Inflammatory macrophage (primary cell): ENCODE measurements at regions not wholly inside any gene's neighbourhood (a gene's known extent, or its start where the extent isn't known, plus 50 kb on each side); places are given as distances from the start of the nearest gene placed in this dataset.

Experiments
- DNase-seq, 2 donors: peaks; one replicate each; pipeline ENCODE4 v3.0.0-alpha.2; 2020 to 2022

DNA sequence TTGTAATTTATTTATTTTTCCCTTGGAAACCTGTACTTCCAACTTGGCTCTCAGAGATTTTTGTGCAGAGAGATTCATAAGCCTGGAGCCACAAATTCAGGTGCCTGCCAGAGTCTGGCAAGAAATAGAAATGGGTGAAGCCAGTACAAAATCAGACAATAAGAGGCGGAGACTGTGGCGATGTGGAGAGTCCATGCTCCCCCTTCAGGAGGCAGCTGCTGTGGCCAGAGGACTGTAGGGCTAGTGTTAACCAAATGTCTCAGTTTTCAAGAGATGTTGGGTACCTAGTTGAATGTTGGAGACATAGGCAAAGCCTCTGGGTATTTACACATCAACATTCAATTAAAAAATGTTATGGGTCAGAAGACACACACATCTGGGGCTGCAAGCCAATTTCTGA, 208.6 kb downstream of the PSAT1 start:
- no peak for DNase-seq

DNA sequence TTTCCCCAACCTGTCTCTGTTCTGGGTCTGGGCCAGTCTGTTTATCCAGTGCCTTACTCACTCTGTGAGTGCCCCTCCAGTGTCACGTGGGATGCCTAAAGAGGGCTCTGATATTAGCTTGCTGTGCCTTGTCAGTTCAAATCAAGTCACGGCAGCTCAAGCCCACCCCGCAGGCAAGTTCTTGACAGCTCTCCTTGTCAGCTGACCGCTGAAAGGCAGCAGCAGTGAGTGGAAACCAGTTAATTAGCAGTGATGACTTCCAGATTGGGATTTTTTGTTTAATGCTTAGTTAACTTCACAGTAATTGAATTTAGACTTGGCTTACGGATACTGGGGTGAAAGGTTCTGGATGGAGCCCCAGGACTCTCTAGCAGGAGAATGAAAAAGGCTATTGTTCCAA, 210.1 kb downstream of the PSAT1 start:
- no peak for DNase-seq

DNA sequence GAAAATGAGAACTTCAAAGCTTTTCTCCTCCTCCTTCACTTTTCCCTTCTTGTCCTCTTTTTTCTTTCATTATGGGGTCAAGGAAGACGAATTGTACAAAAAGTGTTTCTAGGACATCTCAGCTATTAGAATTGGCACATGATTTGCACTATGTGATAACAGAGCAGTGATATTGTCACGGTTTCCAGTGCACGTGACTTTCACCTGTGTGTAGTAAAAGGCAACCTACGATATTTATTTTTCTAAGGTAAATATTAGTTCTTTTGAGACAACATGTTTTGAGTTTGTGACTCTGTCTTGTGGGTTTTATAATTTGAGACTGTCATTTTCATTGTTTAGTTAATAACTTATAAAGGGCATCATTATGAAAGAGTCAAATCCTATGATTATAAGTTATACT, 213.1 kb downstream of the PSAT1 start:
- DNase-seq = no peak

DNA sequence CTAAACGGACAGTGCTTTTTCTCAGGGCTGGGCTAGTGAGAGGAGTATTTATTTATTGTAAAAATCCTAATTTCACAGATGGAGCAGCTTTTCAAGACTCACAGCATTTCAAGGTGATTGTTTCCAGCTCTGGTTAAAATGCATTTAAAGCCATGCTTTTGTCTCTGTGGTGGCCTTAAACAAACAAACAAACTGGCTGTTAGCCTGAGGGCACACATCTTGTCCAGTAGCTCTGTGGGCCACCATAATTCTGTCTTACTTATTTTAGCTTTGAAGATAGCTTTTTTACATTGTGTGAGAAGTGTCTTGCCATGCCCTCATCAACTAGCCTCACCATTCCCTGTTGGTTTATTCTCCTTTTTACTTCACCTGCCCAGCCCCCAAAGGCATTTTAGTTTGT, 218.2 kb downstream of the PSAT1 start:
- DNase-seq = no peak

DNA sequence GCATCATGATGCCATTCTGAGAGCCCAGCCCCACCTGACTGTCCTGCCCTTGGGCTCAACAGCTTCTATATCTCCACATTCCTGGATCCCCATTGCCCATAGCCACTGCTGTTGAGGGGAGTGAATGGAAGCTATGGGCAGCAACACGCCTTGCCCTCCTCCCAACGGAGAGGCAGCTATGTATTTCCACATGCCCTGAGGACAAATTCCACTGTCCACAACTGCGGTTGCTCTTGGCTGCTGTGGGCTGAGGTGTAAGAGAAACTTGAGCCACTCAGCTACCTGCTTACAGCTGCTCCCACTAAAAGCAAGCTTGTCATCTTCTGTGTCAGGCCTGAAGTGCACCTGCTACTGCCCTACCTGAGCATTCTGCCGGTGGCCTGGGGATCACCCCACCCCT, 222.9 kb downstream of the PSAT1 start:
- DNase-seq = no peak

DNA sequence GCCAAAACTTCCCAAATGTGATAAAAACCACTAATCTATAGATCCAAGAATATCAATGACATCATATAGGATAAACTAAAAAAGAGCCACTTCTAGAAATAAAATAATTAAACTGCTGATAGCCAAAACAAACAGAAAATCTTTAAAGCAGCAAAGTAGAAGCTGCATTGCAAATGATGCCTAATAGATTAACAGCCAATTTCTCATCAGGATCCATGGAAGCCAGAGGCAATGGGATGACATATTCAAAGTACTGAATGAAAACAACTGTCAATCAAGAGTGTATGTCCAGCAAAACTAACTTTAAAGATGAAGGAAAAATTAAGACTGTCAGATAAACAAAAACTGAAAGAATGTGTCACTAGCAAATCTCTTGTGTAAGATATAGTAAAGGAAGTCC, 224.8 kb downstream of the PSAT1 start:
- DNase-seq = no peak

DNA sequence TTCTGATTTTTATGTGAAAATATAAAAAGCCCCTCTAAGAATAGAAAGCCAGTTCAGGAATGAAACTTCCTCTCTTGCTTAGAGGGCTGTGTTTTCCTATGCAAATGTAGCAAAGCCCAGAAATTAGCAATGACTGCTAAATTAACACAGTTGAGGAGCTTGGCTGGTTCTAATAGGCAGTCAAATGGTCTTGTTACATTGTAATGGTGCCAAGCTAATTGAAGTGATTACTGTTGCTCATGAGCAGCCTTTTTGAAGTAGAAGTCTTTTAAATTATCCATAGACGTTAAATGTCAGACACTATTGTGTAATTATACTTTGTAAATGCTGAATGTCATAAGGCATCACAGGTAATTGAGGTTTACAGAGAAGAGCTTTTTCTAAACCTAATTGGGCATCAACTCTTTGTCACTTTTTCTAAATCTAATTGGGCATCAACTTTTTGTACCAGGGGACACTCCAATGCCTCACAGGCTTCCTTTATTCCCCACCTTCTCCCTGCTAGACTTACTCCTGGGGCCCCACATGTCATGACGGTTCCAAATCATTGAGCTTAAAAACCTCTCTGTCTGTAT, 229.1 kb downstream of the PSAT1 start:
- no peak for DNase-seq

DNA sequence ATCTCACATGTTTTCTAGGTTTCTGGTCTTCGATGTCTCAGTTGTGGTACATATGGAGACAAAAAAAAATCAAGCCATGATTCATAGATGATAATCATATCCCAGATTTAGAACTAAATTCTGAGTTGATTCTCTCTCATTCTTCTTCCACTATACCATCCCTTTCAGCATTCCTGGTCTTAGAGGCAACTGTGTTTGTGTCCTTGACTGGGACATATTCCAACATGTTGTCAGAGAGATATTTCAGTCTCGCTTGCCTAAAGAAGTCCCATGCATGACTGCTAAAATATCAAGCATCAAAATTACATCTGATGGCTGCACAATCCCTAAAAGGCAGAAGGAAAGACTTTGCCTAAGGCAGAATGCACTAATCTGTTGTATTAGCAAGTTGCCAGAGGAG, 236.6 kb downstream of the PSAT1 start:
- no peak for DNase-seq

DNA sequence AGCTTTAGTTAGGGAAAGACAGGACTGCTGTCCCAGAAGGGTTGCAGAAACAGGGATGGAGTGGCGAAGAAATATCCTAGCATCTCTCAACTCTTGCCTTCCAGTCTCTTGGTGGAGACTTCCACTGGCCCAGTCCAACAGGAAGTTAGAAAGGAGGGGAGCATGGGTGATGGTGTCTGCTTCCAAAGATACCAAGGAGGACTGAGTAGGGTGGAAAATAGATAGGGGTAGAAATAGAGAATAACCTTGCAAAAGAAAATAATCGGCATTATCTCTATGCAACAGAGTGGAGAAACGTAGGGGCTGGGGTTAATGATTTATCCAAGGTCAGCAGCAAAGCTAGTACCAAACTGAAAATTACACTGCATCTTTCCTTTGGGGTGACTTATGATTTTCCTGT, 242.3 kb downstream of the PSAT1 start:
- no peak for DNase-seq

DNA sequence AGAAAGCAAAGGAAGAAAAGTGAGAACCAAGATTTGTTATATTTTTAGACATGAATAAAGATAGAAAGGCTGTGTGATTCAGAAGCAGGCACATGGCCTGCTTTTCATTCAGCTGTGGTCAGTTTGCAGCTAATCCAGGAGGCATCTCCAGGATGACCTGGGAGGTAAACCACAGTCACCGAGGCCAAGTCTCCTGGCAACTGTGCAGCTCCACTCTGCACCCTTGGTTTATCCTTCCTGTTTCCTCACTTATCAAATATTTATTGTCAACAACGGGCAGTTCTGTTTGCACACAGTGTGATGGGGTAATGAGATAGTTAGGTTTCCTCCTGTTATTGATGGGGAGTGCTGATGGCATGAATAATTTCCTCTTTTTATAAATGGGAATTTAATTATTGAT, 243.0 kb downstream of the PSAT1 start:
- no peak for DNase-seq

DNA sequence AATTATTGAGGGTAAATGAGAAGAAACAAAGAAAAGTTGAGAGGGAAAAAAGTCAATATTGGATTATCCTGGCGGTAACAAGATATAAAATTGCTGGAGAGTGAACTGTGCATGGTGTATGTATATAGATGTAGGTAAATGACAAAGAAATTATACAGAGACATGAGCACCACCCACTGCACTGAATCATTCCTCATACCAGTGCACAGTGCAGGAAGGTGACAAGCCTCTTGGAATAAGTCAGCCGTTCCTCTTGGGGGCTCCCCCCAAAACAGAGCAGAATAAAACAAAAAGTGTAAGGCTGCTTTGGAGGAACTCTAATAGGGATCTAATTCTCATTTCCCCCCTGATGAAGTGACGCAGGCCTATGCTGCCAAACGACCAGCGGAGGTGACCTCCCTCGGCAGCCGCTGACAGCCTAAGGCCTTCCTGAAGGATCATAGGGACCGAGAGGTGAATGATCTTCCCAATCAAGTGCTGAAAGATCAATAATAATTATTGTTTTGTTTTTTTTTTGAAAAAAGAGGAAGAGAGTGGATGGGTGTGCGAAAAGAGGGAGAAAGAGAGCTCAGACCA, 245.0 kb downstream of the PSAT1 start:
- no peak for DNase-seq

DNA sequence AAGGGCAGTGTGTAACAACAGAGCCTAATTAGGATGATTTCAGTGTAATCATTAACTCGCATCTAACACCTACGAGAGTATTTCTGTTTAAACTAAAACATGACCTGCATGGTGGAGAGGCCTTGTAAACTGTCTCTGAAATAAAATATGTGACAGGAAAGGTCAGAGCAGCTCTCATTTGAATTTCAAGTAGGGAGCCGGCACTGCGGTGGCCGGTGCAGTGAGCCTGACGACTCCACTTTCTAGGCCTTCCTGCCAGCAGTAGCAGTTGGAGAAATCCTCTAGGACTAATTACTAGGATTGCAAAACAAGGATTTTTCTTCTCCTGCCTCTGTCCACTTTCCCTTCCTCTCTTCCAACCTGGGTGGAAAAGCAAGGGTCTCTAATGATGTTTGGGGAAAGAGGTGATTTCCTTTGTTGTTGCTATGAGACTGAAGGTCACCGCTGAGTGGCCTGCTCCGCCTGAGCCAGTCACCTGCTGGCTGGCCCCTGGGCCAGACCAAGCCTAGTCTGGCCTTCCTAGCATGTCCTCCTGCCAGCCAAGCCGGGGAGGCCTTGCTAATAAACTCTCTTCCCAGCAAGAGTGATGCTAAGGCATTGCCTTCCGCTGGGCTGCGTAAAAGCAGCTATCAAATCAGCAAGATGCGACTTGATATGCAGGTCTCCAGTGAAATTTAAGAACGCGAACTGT, 245.7 kb downstream of the PSAT1 start:
- DNase-seq = no peak

DNA sequence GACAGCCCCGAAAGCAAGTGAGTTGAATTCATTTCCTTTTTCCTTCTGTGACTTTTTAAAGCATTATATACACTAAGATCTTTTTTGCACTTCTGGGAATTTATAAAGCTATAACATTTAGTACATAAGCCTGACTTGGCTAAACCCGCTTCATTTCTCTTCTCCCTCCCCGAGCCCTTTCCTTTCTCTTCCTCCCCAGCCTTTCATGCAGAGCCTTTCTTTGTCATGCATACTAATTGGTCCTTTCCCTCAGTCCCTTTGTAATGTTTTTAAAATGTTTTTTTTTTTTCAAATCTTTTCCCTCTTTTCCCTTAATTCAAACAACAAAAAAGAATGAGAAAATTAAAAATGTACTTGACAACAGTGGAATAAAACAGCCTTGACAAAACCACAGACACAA, 246.4 kb downstream of the PSAT1 start:
- DNase-seq = no peak

DNA sequence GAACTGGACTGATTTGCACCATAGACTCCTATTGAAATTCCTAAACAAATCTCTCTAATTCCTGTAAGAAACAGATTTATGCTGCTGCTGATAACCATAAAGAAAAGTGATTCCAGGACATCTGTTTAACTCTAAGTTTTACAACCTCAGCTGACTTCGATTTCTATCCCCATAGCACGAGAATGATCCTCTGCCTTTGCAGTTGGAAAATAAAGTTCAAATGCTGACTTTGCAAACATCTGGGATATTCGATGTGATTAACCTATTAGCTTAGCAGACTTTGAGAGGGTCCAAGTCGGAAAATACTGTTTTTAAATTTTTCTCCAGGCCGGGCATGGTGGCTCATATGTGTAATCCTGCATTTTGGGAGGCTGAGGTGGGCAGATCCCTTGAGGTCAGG, 247.3 kb downstream of the PSAT1 start:
- DNase-seq = no peak

DNA sequence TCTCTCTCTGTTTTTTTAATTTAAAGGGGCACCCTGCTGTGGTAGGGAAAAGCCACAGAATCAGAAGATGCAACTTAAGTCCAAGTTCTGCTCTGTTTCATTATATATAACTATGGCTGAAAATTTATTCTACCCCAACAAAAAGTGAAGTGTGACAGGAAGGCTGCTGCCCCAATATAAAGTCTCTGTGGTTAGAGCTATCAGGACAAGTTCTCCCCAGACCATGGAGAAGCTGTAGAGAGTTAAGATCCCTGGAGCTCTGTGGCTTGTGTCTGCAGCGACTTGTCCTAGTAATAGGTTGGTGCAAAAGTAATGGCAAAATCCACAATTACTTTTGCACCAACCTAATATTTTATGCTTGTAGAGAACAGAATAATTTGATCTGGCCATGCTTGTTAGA, 250.9 kb downstream of the PSAT1 start:
- DNase-seq = no peak

DNA sequence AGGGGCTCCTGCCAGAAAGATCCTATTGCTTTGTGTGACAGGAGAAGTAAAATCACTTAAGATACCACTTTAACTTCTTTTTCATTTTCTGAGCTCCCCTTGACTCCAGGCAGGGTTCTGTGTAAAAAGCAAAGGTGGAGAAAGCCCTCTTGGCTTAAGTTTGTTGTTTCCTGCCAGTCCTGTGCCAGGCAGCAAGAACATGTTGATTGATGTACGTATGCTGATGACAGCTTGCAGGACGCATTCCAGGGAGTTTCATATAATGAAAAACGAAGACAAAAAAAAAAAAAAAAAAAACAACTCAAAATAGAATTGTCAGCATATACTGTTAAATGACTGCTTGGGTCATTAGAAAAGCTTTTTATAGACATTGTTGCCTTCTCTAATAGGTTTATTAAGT, 251.7 kb downstream of the PSAT1 start:
- no peak for DNase-seq

DNA sequence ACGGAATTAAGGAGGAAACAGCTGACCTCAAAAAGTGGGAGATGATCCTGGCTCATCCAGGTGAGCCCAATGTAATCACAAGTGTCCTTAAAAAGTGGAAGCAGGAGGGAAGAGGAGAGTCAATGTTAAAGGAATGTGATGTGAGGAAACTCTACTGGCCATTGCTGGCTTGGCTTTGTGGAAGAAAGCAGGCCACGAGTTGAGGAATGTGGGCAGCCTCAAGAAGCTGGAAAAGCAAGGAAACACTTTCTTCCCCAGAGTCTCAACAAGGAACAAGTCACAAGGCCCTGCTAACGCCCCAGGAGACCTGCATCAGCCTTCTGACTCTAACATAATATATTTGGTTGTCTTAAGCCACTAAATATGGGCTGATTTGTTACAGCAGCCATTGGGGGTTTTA, 252.8 kb downstream of the PSAT1 start:
- no peak for DNase-seq

DNA sequence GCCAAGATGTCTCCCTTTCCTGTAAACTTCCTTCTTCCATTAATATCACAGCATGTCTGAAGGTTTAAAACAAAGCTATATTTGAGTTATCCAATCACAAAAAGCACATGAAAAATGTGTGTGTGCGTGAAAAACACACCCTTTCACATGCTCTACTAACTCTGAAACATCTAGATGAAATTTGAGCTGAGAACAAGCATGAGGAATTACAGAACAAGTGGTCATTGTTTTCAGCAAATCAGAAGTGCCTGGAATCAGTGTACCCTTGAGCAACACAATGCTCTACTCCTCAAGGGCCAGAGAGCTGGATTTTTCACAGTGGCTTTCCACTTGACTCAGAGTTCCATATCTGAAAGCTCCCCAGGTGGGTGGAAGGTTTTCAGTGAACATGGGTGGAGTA, 255.9 kb downstream of the PSAT1 start:
- no peak for DNase-seq

DNA sequence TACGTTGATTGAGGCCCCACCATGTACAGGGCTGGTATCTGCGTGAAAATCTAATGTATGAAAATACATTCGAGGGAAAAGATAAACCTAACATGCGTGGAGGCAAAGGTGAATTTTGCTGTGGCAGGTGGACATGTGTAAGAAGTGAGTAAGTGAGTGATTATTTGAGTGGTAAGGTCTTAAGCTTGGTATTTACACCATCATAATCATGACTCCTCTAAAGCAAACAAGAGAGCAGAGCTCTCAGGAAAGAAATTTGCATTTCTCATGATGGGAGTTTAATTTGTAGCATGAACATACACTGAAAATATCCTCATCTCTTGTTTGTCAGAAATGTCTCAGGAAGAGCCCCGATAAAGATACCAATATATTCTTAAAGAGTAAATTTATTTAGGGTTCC, 260.6 kb downstream of the PSAT1 start:
- DNase-seq = no peak

DNA sequence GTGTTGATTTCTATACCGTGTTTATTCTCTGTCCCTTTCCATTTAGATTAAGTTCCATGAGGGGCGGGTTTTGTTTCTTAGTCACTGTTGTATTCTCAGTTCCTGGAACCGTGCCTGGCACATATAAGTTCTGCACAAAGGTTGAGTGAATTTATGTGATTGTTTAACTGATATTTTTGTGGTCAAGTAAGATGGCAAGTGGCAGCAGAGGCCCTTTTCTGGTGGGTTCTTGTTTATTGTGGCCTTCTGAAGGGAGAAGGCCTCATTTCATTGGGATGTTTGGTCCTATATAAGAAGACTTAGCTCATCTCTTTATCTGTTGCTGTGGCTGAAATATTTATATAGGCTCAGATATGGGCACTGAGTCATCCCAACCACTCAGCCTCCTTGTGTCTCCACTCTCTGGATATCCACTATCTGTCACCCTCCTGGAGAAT, 262.5 kb downstream of the PSAT1 start:
- DNase-seq = no peak

DNA sequence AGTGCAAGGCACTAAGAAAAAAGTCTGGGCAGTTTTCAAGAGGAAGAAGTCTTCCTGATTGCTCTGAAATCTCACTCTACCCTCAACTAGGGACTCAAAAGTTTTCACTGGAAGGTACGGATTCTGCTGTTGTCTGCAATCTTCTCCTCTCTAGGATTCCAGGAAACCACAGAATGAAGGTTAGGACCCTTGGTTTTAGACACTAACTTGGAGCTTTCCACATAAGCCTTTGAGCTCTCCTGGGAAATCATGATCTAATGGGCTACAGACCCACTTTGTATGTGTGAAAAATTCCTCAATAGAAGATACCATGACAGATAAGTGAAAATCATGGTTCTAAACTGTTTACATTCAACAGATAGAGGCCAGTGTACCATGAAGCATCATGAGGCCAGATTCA, 265.1 kb downstream of the PSAT1 start:
- DNase-seq = no peak

DNA sequence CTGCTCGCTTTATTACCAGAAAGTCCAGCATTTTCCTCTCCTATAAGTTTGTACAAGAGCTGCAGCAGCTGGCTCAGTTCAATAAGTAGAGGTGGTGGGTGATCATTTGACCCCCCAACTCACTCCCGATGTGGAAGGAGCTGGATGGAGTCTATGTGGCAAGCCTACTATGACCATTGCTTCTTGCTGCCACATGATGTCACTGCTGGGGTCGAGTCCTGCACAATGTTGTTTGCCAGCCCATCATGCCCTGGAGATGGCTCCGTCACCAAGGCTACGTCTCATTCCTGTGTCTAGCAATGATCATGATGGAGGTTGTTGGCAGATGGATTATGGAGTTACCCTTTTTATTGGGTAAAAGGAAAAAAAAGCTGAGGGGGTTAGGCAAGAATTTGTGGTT, 266.3 kb downstream of the PSAT1 start:
- no peak for DNase-seq

DNA sequence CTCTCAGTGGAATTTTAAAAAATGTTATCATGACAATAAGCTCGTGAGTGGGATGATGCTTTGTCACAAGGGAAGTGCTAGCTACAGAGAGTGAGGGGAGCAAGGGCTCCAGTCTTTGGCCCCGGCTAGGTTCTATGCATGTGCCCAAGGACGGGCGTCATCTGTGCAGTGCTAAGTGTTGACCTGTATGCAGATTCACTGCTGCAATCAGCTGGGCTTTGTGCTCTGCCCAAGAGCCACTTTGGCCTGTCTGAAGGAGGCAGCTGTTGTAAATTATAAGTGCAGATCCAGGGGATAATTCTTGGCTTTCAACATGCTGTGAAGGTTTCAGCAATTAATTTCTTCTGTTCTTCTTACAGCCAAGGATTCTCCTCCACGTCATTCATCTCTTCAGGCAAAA, 268.6 kb downstream of the PSAT1 start:
- no peak for DNase-seq

DNA sequence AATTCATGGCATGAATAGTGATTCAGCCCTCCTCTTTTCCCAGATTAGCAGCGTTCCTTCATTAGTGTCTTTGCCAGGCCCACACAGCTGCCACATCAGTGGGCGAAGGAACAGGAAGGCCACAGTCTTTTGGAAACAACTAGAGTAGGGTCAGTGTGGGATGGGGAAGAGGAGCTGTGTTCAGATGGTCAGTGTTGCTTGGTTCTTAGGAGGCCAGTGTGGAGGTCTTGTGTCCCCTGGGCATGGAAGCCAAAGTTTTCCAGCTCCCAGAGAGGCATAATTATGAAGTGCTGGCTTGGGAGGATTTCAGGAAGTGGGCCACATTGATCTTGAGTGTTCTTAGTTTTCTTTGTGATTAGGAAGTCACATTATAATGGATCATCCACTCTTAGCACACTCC, 269.6 kb downstream of the PSAT1 start:
- no peak for DNase-seq
